ENCODE measurements at regions not wholly inside any gene's neighbourhood (a gene's known extent, or its start where the extent isn't known, plus 50 kb on each side); places are given as distances from the start of the nearest gene placed in this dataset.

GRCh38 chr5:124061663-124062062, 549.7 kb downstream of the CSNK1G3 start:
- DNase-seq (ENCODE audit: low spot score), result no peak

GRCh38 chr5:124061068-124061430, 549.1 kb downstream of the CSNK1G3 start:
- DNase-seq (ENCODE audit: low spot score), result no peak

GRCh38 chr5:124060413-124061067, 548.6 kb downstream of the CSNK1G3 start:
- DNase-seq (ENCODE audit: low spot score), result no peak

GRCh38 chr5:124060011-124060410, 548.0 kb downstream of the CSNK1G3 start:
- DNase-seq (ENCODE audit: low spot score), result no peak

GRCh38 chr5:124059200-124059599, 547.2 kb downstream of the CSNK1G3 start:
- no peak for DNase-seq (ENCODE audit: low spot score)

- DNase-seq (ENCODE audit: low spot score), result no peak
Observed at GRCh38 chr5:124057724-124058231, 545.8 kb downstream of the CSNK1G3 start.

GRCh38 chr5:124056991-124057723, 545.2 kb downstream of the CSNK1G3 start:
- no peak for DNase-seq (ENCODE audit: low spot score)

GRCh38 chr5:124056326-124056990, 544.5 kb downstream of the CSNK1G3 start:
- DNase-seq (ENCODE audit: low spot score), result no peak

GRCh38 chr5:124055751-124056150, 543.8 kb downstream of the CSNK1G3 start:
- DNase-seq (ENCODE audit: low spot score), result no peak

GRCh38 chr5:124054564-124054963, 542.6 kb downstream of the CSNK1G3 start:
- no peak for DNase-seq (ENCODE audit: low spot score)

- no peak for DNase-seq (ENCODE audit: low spot score)
Observed at GRCh38 chr5:124053340-124053739, 541.4 kb downstream of the CSNK1G3 start.

GRCh38 chr5:124052201-124052600, 540.2 kb downstream of the CSNK1G3 start:
- DNase-seq (ENCODE audit: low spot score), result no peak

- no peak for DNase-seq (ENCODE audit: low spot score)
Observed at GRCh38 chr5:124050120-124050770, 538.3 kb downstream of the CSNK1G3 start.

GRCh38 chr5:124045412-124045811, 533.4 kb downstream of the CSNK1G3 start:
- DNase-seq (ENCODE audit: low spot score), result no peak

GRCh38 chr5:124044613-124045012, 532.6 kb downstream of the CSNK1G3 start:
- DNase-seq (ENCODE audit: low spot score), result no peak

GRCh38 chr5:124043456-124043855, 531.5 kb downstream of the CSNK1G3 start:
- DNase-seq (ENCODE audit: low spot score), result no peak

GRCh38 chr5:124040799-124041198, 528.8 kb downstream of the CSNK1G3 start:
- peak; percentile 34 for DNase-seq (ENCODE audit: low spot score)

GRCh38 chr5:124039410-124039809, 527.4 kb downstream of the CSNK1G3 start:
- no peak for DNase-seq (ENCODE audit: low spot score)

- DNase-seq (ENCODE audit: low spot score), result no peak
Observed at GRCh38 chr5:124036786-124037185, 524.8 kb downstream of the CSNK1G3 start.

GRCh38 chr5:124034963-124035362, 523.0 kb downstream of the CSNK1G3 start:
- DNase-seq (ENCODE audit: low spot score), result no peak

- DNase-seq (ENCODE audit: low spot score), result no peak
Observed at GRCh38 chr5:124034083-124034700, 522.2 kb downstream of the CSNK1G3 start.

- DNase-seq (ENCODE audit: low spot score), result no peak
Observed at GRCh38 chr5:124030043-124030491, 518.1 kb downstream of the CSNK1G3 start.
